Cardiac fibroblast (primary cell): ENCODE measurements at regions not wholly inside any gene's neighbourhood (a gene's known extent, or its start where the extent isn't known, plus 50 kb on each side); places are given as distances from the start of the nearest gene placed in this dataset.
A peak's percentile ranks its signal among the peaks of the same experiment; 100 is the strongest.

Source experiments
- DNase-seq, 2 donors: peaks; one replicate each; pipeline versions ENCODE4 v3.0.0 to v3.0.0-alpha.2; 2010; ENCODE audit warnings: low read depth in 2 of 2
- H3K4me3 ChIP-seq, 2 donors: replicated peaks in 1 of 2; 1 replicate in 1 of 2; 2 replicates in 1 of 2; pipeline ENCODE4 v1.5.1; 2011; ENCODE audit warnings: low read depth in 2 of 2, low read length in 2 of 2, mild to moderate bottlenecking in 2 of 2, moderate library complexity in 1 of 2
- CTCF ChIP-seq: IDR thresholded peaks from one replicate; pipeline ENCODE4 v1.5.1; 2011; ENCODE audit warnings: low read depth, mild to moderate bottlenecking, low read length, inconsistent platforms

- TF ChIP-seq CTCF, result no peak
- peak in 1 of 2 donors; percentile 56 for DNase-seq
- no peak overlapping the region for H3K4me3 ChIP-seq
Observed at GRCh38 chr3:30299674-30300385, 306.6 kb upstream of the TGFBR2 start.

DNA sequence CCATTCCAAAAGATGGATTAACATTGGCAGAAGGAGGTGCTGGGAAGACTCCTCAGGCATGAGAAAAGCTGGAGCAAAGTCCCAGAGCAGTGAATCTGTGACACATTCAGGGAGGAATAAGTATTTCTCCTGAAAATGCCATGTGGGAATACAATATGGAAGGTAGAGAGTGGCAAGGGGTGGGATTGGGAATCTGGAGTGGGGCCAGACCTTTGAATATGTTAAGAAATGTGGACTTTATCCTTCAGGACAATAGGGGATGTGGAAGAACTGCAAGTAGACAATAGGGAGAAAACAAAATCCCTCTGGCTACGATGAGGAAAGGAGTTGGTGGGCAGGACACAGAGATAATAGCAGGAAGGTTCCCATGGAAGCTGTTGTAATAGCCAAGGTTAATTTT lies 305.6 kb upstream of the TGFBR2 start:
- TF ChIP-seq CTCF, result no peak
- no peak overlapping the region for H3K4me3 ChIP-seq

GRCh38 chr3:30302027-30302426 lies 304.4 kb upstream of the TGFBR2 start:
- TF ChIP-seq CTCF, result no peak
- no peak overlapping the region for H3K4me3 ChIP-seq
- DNase-seq, result peak in 1 of 2 donors; percentile 39

More for the DNA sequence above, 305.6 kb upstream of the TGFBR2 start:
- DNase-seq, result no peak

DNA sequence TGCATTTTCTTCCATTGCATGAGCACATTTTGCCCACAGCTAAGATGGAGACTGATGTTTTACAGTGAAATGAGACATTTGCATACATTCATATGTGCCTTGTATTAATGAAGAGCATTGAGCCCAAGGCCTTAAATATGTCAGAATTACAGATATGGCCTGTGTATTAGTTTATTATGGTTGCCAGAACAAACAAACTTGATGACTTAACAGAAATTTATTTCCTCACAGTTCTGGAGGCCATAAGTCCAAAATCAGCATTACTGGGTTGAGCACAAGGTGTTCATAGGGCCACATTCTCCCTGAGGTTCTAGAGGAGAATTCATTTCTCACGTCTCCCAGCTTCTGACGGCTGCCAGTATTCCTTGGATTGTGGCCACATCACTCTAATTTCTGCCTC lies 302.6 kb upstream of the TGFBR2 start:
- no peak for TF ChIP-seq CTCF
- H3K4me3 ChIP-seq, result no peak overlapping the region
- DNase-seq, result no peak

DNA sequence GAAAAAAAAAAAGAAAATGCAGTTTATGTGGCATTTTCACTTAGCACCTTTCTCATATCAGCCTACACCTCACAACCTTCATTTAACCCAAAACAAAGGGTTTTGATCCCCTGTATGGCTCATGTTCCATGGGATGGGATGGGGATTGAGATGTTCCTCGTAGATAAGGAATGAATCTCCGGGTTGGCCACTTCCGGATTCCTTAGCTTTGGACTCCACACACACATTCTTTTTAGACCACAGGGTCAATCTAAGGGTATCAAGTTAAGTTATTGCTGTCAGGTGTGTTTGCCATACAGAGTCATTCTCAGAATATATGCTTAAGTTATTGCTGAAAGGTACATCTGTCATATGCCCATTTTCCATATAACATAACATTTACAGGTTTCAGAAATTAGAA lies 301.4 kb upstream of the TGFBR2 start:
- no peak for DNase-seq
- H3K4me3 ChIP-seq, result no peak overlapping the region
- no peak for TF ChIP-seq CTCF

DNA sequence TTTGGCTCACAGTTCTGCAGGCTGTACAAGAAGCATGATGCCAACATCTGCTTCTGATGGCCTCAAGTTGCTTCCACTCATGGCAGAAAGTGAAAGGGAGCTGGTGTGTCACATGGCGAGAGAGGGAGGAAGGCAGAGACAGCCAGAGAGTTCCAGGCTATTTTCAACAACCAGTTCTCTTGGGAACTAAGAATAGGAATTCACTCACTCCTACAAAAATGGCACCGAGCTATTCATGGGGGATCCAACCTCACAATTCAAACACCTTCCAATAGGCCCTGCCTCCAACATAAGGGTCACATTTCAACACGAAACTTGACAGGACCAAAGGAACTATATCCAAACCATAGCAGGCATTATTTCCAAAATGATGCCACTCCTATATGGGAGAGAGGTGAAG lies 299.5 kb upstream of the TGFBR2 start:
- TF ChIP-seq CTCF, result no peak
- no peak for DNase-seq
- H3K4me3 ChIP-seq, result no peak overlapping the region
